ENCODE measurements at regions not wholly inside any gene's neighbourhood (a gene's known extent, or its start where the extent isn't known, plus 50 kb on each side); places are given as distances from the start of the nearest gene placed in this dataset.

DNA sequence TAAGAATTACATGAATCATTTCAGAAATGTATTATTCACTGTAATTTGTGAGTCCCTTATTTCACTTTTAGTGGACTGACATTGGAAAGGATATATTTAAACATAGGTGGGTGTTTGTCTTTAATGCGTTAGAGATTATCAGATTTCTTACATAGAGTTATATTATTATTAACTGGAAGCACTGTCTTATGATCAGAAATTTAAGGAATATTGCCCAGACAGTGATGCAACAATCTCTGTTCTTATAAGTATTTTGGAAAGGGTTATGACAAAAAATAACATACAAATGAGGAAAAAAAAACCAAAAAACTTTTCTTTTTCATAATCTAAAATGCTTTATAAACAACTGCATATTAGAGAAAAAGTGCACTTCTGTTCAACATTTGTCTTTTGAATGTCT, 836.6 kb downstream of the SLC6A15 start:
- TF ChIP-seq POLR2A (IDR thresholded peaks at IDR 0.05; ENCODE audit: control extremely low read depth in 1 of 2, low read depth in 2 of 2, low read length in 2 of 2) = no peak
- no peak for TF ChIP-seq SRF (IDR thresholded peaks at IDR 0.05; ENCODE audit: low read depth, low read length)
- no peak for TF ChIP-seq JUN (IDR thresholded peaks at IDR 0.05; ENCODE audit: low read depth, low read length)
- TF ChIP-seq EZH2 (IDR thresholded peaks at IDR 0.05; ENCODE audit: low read depth, low read length, severe bottlenecking) = no peak

All from H1 (cell line).